GM23338 (cell line): ENCODE measurements at regions not wholly inside any gene's neighbourhood (a gene's known extent, or its start where the extent isn't known, plus 50 kb on each side); places are given as distances from the start of the nearest gene placed in this dataset.

Experiments used
- ATAC-seq: fragments of 200-7000 bp; cut with Tn5 transposase; 3 replicates; pipeline ENCODE4 v1.9.1; 2020
- DNase-seq: peaks from one replicate; pipeline ENCODE4 v3.0.0-alpha.2; 2015; ENCODE audit warnings: low spot score
- H2AFZ ChIP-seq: fragments of 200-600 bp; sonication (generic); 2 replicates; pipeline ENCODE4 v1.8.0; 2016; ENCODE audit warnings: antibody characterized with exemption, mild to moderate bottlenecking, moderate library complexity
- H3F3A ChIP-seq: fragments of 200-600 bp; sonication (generic); replicated peaks from 2 replicates; pipeline ENCODE4 v1.8.0; 2017; ENCODE audit warnings: antibody characterized with exemption, mixed run types, low read depth
- H3K27ac ChIP-seq: fragments of 200-600 bp; sonication (generic); 2 replicates; pipeline ENCODE4 v1.6.1; 2016; ENCODE audit warnings: low read depth
- H3K27me3 ChIP-seq: fragments of 200-600 bp; sonication (generic); 2 replicates; pipeline ENCODE4 v1.8.0; 2016; ENCODE audit warnings: mild to moderate bottlenecking, mixed run types, moderate library complexity; ENCODE audit not compliant: insufficient read depth
- H3K36me3 ChIP-seq: fragments of 200-600 bp; sonication (generic); 2 replicates; pipeline ENCODE4 v1.8.0; 2016; ENCODE audit warnings: mild to moderate bottlenecking; ENCODE audit not compliant: insufficient read depth
- H3K4me1 ChIP-seq: fragments of 200-600 bp; sonication (generic); 2 replicates; pipeline ENCODE4 v1.8.0; 2016; ENCODE audit warnings: mild to moderate bottlenecking, moderate library complexity; ENCODE audit not compliant: insufficient read depth
- H3K4me2 ChIP-seq: fragments of 200-600 bp; sonication (generic); 2 replicates; pipeline ENCODE4 v1.7.1; 2017; ENCODE audit warnings: mixed run types
- H3K4me3 ChIP-seq: fragments of 200-600 bp; sonication (generic); 2 replicates; pipeline ENCODE4 v1.6.1; 2016; ENCODE audit warnings: mixed run types
- H3K79me2 ChIP-seq: fragments of 200-600 bp; sonication (generic); replicated peaks from 2 replicates; pipeline ENCODE4 v1.8.0; 2017; ENCODE audit warnings: mild to moderate bottlenecking; ENCODE audit not compliant: insufficient read depth
- H3K9me2 ChIP-seq: fragments of 200-600 bp; sonication (generic); 2 replicates; pipeline ENCODE4 v1.8.0; 2017; ENCODE audit not compliant: insufficient read depth
- H4K20me1 ChIP-seq: fragments of 200-600 bp; sonication (generic); replicated peaks from 2 replicates; pipeline ENCODE4 v1.8.0; 2017; ENCODE audit warnings: mild to moderate bottlenecking; ENCODE audit not compliant: insufficient read depth
- H3K27ac Mint-ChIP-seq: 2 replicates; pipeline ENCODE4 v1.8.0; 2020; ENCODE audit warnings: inconsistent platforms, mild to moderate bottlenecking, moderate library complexity, mixed read lengths
- H3K27me3 Mint-ChIP-seq: 3 replicates; pipeline ENCODE4 v1.8.0; 2022; ENCODE audit warnings: low read depth, mild to moderate bottlenecking, moderate library complexity, mixed read lengths, inconsistent platforms; ENCODE audit not compliant: insufficient read depth, poor library complexity
- H3K36me3 Mint-ChIP-seq: 3 replicates; pipeline ENCODE4 v1.8.0; 2021; ENCODE audit warnings: low read depth, mild to moderate bottlenecking, inconsistent platforms, moderate library complexity, mixed read lengths
- H3K4me1 Mint-ChIP-seq: 3 replicates; pipeline ENCODE4 v1.8.0; 2020; ENCODE audit warnings: mild to moderate bottlenecking, inconsistent platforms, mixed read lengths
- H3K4me3 Mint-ChIP-seq: 3 replicates; pipeline ENCODE4 v1.8.0; 2021; ENCODE audit warnings: moderate library complexity, mild to moderate bottlenecking, inconsistent platforms, mixed read lengths
- H3K9me3 Mint-ChIP-seq: 3 replicates; pipeline ENCODE4 v1.8.0; 2020; ENCODE audit warnings: moderate library complexity, mild to moderate bottlenecking, inconsistent platforms, mixed read lengths
- CREB1 ChIP-seq: fragments of 250-450 bp; sonication (Bioruptor Pico); IDR thresholded peaks from 2 replicates; pipeline ENCODE4 v1.5.0; 2020; ENCODE audit warnings: low read depth, mild to moderate bottlenecking, moderate library complexity
- CTCF ChIP-seq, 2 experiments: fragments of 200-600 bp in 1 of 2; sonication (generic) in 1 of 2; conservative IDR thresholded peaks; 2 replicates each; pipeline versions ENCODE4 v1.5.1 to v1.6.1; 2016 to 2017; ENCODE audit warnings: antibody characterized with exemption in 2 of 2, low read depth in 2 of 2, mild to moderate bottlenecking in 2 of 2, moderate library complexity in 1 of 2
- EZH2 ChIP-seq: fragments of 200-600 bp; sonication (generic); IDR thresholded peaks from one replicate; pipeline ENCODE4 v1.8.0; 2017; ENCODE audit warnings: antibody characterized with exemption, mild to moderate bottlenecking, low read depth; ENCODE audit not compliant: unreplicated experiment
- EZH2phosphoT487 ChIP-seq: fragments of 200-600 bp; sonication (generic); IDR thresholded peaks from one replicate; pipeline ENCODE4 v1.8.1; 2018; ENCODE audit warnings: antibody characterized with exemption; ENCODE audit not compliant: unreplicated experiment
- JUNB ChIP-seq: IDR thresholded peaks from one replicate; pipeline ENCODE4 v1.6.1; 2016; ENCODE audit warnings: antibody characterized with exemption; ENCODE audit not compliant: unreplicated experiment
- NANOG ChIP-seq: IDR thresholded peaks from 2 replicates; pipeline ENCODE4 v1.6.1; 2016; ENCODE audit warnings: antibody characterized with exemption, borderline replicate concordance
- POLR2AphosphoS5 ChIP-seq: IDR thresholded peaks from 2 replicates; pipeline ENCODE4 v1.6.1; 2016; ENCODE audit warnings: antibody characterized with exemption, low read depth
- STAT1 ChIP-seq: IDR thresholded peaks from one replicate; pipeline ENCODE4 v1.6.1; 2016; ENCODE audit warnings: antibody characterized with exemption; ENCODE audit not compliant: unreplicated experiment
- ZNF114 ChIP-seq: fragments of 250-450 bp; sonication (Bioruptor Pico); IDR thresholded peaks from 2 replicates; pipeline ENCODE4 v1.5.0; 2020; ENCODE audit warnings: mild to moderate bottlenecking, moderate library complexity
- ZNF331 ChIP-seq: fragments of 250-450 bp; sonication (Bioruptor Pico); IDR thresholded peaks from 2 replicates; pipeline ENCODE4 v1.5.0; 2020; ENCODE audit warnings: low read depth, mild to moderate bottlenecking, moderate library complexity
- TF ChIP-seq, protein P1 (sequence below): fragments of 250-450 bp; sonication (Bioruptor Pico); IDR thresholded peaks from 2 replicates; pipeline ENCODE4 v1.5.0; 2020; ENCODE audit warnings: mild to moderate bottlenecking, moderate library complexity
- TF ChIP-seq, protein P2 (sequence below): IDR thresholded peaks from 2 replicates; pipeline ENCODE4 v1.6.1; 2016; ENCODE audit warnings: antibody characterized with exemption
- TF ChIP-seq, protein P3 (sequence below): IDR thresholded peaks from one replicate; pipeline ENCODE4 v1.6.1; 2018; ENCODE audit warnings: antibody characterized with exemption; ENCODE audit not compliant: unreplicated experiment

- TF ChIP-seq JUNB: no peak
- no peak for TF ChIP-seq ZNF114 (CRISPR knock-in tag)
- TF ChIP-seq, protein P1, sequence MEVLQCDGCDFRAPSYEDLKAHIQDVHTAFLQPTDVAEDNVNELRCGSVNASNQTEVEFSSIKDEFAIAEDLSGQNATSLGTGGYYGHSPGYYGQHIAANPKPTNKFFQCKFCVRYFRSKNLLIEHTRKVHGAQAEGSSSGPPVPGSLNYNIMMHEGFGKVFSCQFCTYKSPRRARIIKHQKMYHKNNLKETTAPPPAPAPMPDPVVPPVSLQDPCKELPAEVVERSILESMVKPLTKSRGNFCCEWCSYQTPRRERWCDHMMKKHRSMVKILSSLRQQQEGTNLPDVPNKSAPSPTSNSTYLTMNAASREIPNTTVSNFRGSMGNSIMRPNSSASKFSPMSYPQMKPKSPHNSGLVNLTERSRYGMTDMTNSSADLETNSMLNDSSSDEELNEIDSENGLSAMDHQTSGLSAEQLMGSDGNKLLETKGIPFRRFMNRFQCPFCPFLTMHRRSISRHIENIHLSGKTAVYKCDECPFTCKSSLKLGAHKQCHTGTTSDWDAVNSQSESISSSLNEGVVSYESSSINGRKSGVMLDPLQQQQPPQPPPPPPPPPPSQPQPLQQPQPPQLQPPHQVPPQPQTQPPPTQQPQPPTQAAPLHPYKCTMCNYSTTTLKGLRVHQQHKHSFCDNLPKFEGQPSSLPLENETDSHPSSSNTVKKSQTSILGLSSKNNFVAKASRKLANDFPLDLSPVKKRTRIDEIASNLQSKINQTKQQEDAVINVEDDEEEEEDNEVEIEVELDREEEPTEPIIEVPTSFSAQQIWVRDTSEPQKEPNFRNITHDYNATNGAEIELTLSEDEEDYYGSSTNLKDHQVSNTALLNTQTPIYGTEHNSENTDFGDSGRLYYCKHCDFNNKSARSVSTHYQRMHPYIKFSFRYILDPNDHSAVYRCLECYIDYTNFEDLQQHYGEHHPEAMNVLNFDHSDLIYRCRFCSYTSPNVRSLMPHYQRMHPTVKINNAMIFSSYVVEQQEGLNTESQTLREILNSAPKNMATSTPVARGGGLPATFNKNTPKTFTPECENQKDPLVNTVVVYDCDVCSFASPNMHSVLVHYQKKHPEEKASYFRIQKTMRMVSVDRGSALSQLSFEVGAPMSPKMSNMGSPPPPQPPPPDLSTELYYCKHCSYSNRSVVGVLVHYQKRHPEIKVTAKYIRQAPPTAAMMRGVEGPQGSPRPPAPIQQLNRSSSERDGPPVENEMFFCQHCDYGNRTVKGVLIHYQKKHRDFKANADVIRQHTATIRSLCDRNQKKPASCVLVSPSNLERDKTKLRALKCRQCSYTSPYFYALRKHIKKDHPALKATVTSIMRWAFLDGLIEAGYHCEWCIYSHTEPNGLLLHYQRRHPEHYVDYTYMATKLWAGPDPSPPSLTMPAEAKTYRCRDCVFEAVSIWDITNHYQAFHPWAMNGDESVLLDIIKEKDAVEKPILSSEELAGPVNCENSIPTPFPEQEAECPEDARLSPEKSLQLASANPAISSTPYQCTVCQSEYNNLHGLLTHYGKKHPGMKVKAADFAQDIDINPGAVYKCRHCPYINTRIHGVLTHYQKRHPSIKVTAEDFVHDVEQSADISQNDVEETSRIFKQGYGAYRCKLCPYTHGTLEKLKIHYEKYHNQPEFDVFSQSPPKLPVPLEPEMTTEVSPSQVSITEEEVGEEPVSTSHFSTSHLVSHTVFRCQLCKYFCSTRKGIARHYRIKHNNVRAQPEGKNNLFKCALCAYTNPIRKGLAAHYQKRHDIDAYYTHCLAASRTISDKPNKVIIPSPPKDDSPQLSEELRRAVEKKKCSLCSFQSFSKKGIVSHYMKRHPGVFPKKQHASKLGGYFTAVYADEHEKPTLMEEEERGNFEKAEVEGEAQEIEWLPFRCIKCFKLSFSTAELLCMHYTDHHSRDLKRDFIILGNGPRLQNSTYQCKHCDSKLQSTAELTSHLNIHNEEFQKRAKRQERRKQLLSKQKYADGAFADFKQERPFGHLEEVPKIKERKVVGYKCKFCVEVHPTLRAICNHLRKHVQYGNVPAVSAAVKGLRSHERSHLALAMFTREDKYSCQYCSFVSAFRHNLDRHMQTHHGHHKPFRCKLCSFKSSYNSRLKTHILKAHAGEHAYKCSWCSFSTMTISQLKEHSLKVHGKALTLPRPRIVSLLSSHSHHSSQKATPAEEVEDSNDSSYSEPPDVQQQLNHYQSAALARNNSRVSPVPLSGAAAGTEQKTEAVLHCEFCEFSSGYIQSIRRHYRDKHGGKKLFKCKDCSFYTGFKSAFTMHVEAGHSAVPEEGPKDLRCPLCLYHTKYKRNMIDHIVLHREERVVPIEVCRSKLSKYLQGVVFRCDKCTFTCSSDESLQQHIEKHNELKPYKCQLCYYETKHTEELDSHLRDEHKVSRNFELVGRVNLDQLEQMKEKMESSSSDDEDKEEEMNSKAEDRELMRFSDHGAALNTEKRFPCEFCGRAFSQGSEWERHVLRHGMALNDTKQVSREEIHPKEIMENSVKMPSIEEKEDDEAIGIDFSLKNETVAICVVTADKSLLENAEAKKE: no peak
- no peak for TF ChIP-seq EZH2phosphoT487
- no peak for TF ChIP-seq ZNF331 (CRISPR knock-in tag)
- TF ChIP-seq CTCF (conservative IDR thresholded peaks at IDR 0.05; ENCODE audit: low read depth in 2 of 2): no peak
- no peak for TF ChIP-seq EZH2
- TF ChIP-seq CREB1 (CRISPR knock-in tag): no peak
- no peak for TF ChIP-seq STAT1
- no peak for TF ChIP-seq POLR2AphosphoS5
- TF ChIP-seq, protein P2, sequence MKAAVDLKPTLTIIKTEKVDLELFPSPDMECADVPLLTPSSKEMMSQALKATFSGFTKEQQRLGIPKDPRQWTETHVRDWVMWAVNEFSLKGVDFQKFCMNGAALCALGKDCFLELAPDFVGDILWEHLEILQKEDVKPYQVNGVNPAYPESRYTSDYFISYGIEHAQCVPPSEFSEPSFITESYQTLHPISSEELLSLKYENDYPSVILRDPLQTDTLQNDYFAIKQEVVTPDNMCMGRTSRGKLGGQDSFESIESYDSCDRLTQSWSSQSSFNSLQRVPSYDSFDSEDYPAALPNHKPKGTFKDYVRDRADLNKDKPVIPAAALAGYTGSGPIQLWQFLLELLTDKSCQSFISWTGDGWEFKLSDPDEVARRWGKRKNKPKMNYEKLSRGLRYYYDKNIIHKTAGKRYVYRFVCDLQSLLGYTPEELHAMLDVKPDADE: no peak
- TF ChIP-seq NANOG: no peak
- TF ChIP-seq, protein P3, sequence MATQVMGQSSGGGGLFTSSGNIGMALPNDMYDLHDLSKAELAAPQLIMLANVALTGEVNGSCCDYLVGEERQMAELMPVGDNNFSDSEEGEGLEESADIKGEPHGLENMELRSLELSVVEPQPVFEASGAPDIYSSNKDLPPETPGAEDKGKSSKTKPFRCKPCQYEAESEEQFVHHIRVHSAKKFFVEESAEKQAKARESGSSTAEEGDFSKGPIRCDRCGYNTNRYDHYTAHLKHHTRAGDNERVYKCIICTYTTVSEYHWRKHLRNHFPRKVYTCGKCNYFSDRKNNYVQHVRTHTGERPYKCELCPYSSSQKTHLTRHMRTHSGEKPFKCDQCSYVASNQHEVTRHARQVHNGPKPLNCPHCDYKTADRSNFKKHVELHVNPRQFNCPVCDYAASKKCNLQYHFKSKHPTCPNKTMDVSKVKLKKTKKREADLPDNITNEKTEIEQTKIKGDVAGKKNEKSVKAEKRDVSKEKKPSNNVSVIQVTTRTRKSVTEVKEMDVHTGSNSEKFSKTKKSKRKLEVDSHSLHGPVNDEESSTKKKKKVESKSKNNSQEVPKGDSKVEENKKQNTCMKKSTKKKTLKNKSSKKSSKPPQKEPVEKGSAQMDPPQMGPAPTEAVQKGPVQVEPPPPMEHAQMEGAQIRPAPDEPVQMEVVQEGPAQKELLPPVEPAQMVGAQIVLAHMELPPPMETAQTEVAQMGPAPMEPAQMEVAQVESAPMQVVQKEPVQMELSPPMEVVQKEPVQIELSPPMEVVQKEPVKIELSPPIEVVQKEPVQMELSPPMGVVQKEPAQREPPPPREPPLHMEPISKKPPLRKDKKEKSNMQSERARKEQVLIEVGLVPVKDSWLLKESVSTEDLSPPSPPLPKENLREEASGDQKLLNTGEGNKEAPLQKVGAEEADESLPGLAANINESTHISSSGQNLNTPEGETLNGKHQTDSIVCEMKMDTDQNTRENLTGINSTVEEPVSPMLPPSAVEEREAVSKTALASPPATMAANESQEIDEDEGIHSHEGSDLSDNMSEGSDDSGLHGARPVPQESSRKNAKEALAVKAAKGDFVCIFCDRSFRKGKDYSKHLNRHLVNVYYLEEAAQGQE: no peak
- no peak overlapping the region for H2AFZ ChIP-seq
- peaks cover 3% of the 10 kb centered on the region; the same call in 2 of the 3 replicates for H3K36me3 Mint-ChIP-seq
These were observed 130.0 kb downstream of the KLF6 start for GRCh38 chr10:3654980-3655379.

More at GRCh38 chr10:3654980-3655379, 130.0 kb downstream of the KLF6 start:
- H3K27ac Mint-ChIP-seq: no peak overlapping the region
- H3F3A ChIP-seq: no peaks in the 10 kb centered on the region
- H4K20me1 ChIP-seq: no peaks in the 10 kb centered on the region
- H3K27ac ChIP-seq: no peak overlapping the region
- H3K4me2 ChIP-seq: no peak overlapping the region
- DNase-seq (no peak), ATAC-seq (no peak)
- no peaks in the 10 kb centered on the region for H3K27me3 ChIP-seq
- H3K36me3 ChIP-seq: no peaks in the 10 kb centered on the region
- peaks cover 10% of the 10 kb centered on the region for H3K4me1 Mint-ChIP-seq
- H3K4me1 ChIP-seq: no peaks in the 10 kb centered on the region
- peaks cover 4% of the 10 kb centered on the region; the same call in 2 of the 3 replicates for H3K9me3 Mint-ChIP-seq
- H3K27me3 Mint-ChIP-seq: peaks cover 2% of the 10 kb centered on the region
- H3K4me3 Mint-ChIP-seq: no peak overlapping the region
- H3K4me3 ChIP-seq: no peak overlapping the region
- H3K79me2 ChIP-seq: no peaks in the 10 kb centered on the region
- H3K9me2 ChIP-seq: peaks cover 9% of the 10 kb centered on the region; the same call in 1 of the 2 replicates
